Suprapubic skin (tissue), 4 donors: ENCODE measurements at regions not wholly inside any gene's neighbourhood (a gene's known extent, or its start where the extent isn't known, plus 50 kb on each side); places are given as distances from the start of the nearest gene placed in this dataset.

Experiments
- DNase-seq, 2 donors: peaks; one replicate each; pipeline ENCODE4 v3.0.0-alpha.2; 2019; ENCODE audit warnings: low spot score in 2 of 2
- H3K27ac ChIP-seq: fragments of 200-600 bp; sonication (generic); one replicate; pipeline ENCODE4 v1.5.1; 2019
- H3K27me3 ChIP-seq: fragments of 200-600 bp; sonication (generic); one replicate; pipeline ENCODE4 v1.5.1; 2019
- H3K36me3 ChIP-seq: fragments of 200-600 bp; sonication (generic); one replicate; pipeline ENCODE4 v1.5.1; 2019
- H3K4me1 ChIP-seq: fragments of 200-600 bp; sonication (generic); one replicate; pipeline ENCODE4 v1.5.1; 2019
- H3K4me3 ChIP-seq: fragments of 200-600 bp; sonication (generic); one replicate; pipeline ENCODE4 v1.5.1; 2019; ENCODE audit warnings: mild to moderate bottlenecking
- H3K9me3 ChIP-seq: fragments of 200-600 bp; sonication (generic); one replicate; pipeline ENCODE4 v1.5.1; 2019
- CTCF ChIP-seq, 2 donors: fragments of 200-600 bp in 1 of 2; fragments of 450-650 bp in 1 of 2; sonication (generic) in 1 of 2; IDR thresholded peaks; one replicate each; pipeline ENCODE4 v1.5.1; 2016 to 2019; ENCODE audit warnings: antibody characterized with exemption in 2 of 2, mild to moderate bottlenecking in 1 of 2, moderate library complexity in 1 of 2
- EP300 ChIP-seq: sonication (generic); formaldehyde crosslinking; IDR thresholded peaks from one replicate; pipeline ENCODE4 v1.6.1; 2017; ENCODE audit warnings: antibody characterized with exemption
- POLR2A ChIP-seq, 2 donors: fragments of 450-650 bp; IDR thresholded peaks; one replicate each; pipeline ENCODE4 v1.6.1; 2017; ENCODE audit warnings: antibody characterized with exemption in 2 of 2, mild to moderate bottlenecking in 2 of 2, moderate library complexity in 2 of 2
- POLR2AphosphoS5 ChIP-seq, 3 donors: sonication (generic); formaldehyde crosslinking; IDR thresholded peaks; one replicate each; pipeline ENCODE4 v1.6.1; 2017; ENCODE audit warnings: antibody characterized with exemption in 3 of 3
- WGBS: methylation state at CpG from one replicate; pipeline ENCODE4 v1.1.5; 2018; 5-methylcytosine and 5-hydroxymethylcytosine counted together

DNA sequence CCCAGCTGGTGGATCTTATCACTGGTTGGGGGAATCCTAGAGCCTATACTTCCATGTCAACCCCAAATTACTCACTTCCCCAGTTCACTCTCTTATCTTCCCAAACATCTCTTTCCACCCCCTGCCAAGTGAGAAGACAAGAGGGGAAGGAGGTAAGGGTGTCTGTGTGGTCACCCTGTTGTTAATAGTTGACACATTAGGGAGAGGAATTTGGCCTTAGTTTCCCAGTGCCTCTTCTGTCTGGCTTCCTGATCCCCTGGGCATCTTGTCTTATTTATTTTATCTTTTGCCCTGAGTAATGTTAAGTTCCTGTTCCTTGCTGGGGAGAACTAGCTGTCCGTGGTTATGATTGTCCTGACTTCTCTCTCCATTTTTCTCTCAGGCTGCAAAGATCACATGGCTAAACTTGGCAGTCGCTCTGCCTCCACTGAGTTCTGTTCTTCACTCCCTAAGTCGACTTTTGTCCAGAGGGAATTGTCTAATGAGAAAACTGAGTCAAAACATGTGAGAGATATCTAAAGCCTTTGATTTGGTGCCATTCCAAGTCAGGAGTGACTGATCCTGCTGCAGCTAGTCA lies 157.1 kb upstream of the SYT6 start:
- no peaks in the 10 kb centered on the region for H3K4me1 ChIP-seq
- no peaks in the 10 kb centered on the region for H3K9me3 ChIP-seq
- no peaks in the 10 kb centered on the region for H3K27me3 ChIP-seq
- 22% methylated on average over 3 of the region's 3 CpGs for WGBS
- H3K4me3 ChIP-seq, result no peak overlapping the region
- no peaks in the 10 kb centered on the region for H3K36me3 ChIP-seq
- H3K27ac ChIP-seq, result no peak overlapping the region
- TF ChIP-seq POLR2A (IDR thresholded peaks at IDR 0.05) (no peak), CTCF (IDR thresholded peaks at IDR 0.05) (no peak), EP300 (no peak), POLR2AphosphoS5 (IDR thresholded peaks at IDR 0.05) (no peak)
- no peak for DNase-seq

GRCh38 chr1:114302821-114303220 lies 149.2 kb upstream of the SYT6 start:
- Histone ChIP-seq H3K27ac (no peak overlapping the region), H3K36me3 (no peaks in the 10 kb centered on the region), H3K4me1 (no peaks in the 10 kb centered on the region), H3K9me3 (no peaks in the 10 kb centered on the region), H3K27me3 (no peaks in the 10 kb centered on the region), H3K4me3 (no peak overlapping the region)
- no peak for DNase-seq
- 98% methylated on average over 2 of the region's 2 CpGs for WGBS
- TF ChIP-seq CTCF (IDR thresholded peaks at IDR 0.05) (no peak), POLR2A (IDR thresholded peaks at IDR 0.05) (no peak), POLR2AphosphoS5 (IDR thresholded peaks at IDR 0.05) (no peak), EP300 (no peak)

DNA sequence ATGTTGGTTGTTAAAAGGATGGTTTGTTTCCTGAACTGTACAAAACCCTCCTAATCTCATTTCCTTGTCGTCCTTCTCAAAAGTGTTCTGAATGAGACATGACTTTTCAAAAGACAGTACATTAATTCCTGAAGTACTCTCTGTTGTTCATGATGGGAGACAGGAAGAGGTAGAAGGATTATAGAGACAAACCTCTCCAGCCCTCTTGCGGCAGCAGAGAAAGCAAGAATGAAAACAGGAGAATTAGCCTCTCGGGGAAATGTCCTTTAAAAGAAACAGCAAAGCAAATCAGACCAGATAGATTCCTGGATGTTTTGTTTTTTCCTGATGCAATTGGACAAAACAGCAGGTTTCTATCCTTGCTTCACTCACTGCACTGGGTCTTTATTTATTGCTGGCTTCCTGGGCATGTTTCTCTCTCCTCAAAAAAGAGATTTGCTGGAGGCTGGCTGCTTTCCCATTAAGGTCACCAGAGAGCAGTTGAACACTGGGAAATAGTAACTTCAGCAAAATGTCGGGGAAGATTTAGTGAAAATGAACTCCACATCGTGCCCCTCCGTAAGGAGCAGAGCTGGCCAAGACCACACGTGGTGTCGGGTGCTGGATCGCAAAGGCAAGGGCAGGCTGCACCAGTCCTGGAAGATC lies 145.8 kb upstream of the SYT6 start:
- Histone ChIP-seq H3K36me3 (no peaks in the 10 kb centered on the region), H3K27ac (no peak overlapping the region), H3K4me1 (no peaks in the 10 kb centered on the region), H3K9me3 (no peaks in the 10 kb centered on the region), H3K4me3 (no peak overlapping the region), H3K27me3 (peaks cover under 1% of the 10 kb centered on the region)
- WGBS, result 63% methylated on average over 9 of the region's 9 CpGs
- TF ChIP-seq EP300 (no peak), POLR2A (IDR thresholded peaks at IDR 0.05) (no peak), CTCF (IDR thresholded peaks at IDR 0.05) (no peak), POLR2AphosphoS5 (IDR thresholded peaks at IDR 0.05) (no peak)
- DNase-seq, result no peak

GRCh38 chr1:114298008-114298407 lies 144.3 kb upstream of the SYT6 start:
- Histone ChIP-seq H3K36me3 (no peaks in the 10 kb centered on the region), H3K4me1 (no peaks in the 10 kb centered on the region), H3K9me3 (no peaks in the 10 kb centered on the region), H3K27me3 (peaks cover 4% of the 10 kb centered on the region), H3K27ac (no peak overlapping the region), H3K4me3 (no peak overlapping the region)
- WGBS, result 96% methylated on average over 12 of the region's 12 CpGs
- TF ChIP-seq EP300, result no peak
- no peak for TF ChIP-seq POLR2AphosphoS5 (IDR thresholded peaks at IDR 0.05)
- no peak for TF ChIP-seq POLR2A (IDR thresholded peaks at IDR 0.05)
- TF ChIP-seq CTCF (IDR thresholded peaks at IDR 0.05), result no peak
- no peak for DNase-seq

- Histone ChIP-seq H3K27ac (no peak overlapping the region), H3K4me3 (no peak overlapping the region), H3K4me1 (no peaks in the 10 kb centered on the region), H3K9me3 (no peaks in the 10 kb centered on the region), H3K36me3 (no peaks in the 10 kb centered on the region), H3K27me3 (peaks cover 4% of the 10 kb centered on the region)
- no peak for DNase-seq
- TF ChIP-seq CTCF (IDR thresholded peaks at IDR 0.05) (no peak), POLR2A (IDR thresholded peaks at IDR 0.05) (no peak), POLR2AphosphoS5 (IDR thresholded peaks at IDR 0.05) (no peak), EP300 (no peak)
- 90% methylated on average over 4 of the region's 4 CpGs for WGBS
These were observed 142.7 kb upstream of the SYT6 start for GRCh38 chr1:114296413-114296812.
